GM21717 (cell line): ENCODE measurements at regions not wholly inside any gene's neighbourhood (a gene's known extent, or its start where the extent isn't known, plus 50 kb on each side); places are given as distances from the start of the nearest gene placed in this dataset.
A peak's percentile ranks its signal among the peaks of the same experiment; 100 is the strongest.

Experiments
- ATAC-seq: cut with Tn5 transposase; IDR thresholded peaks from one replicate; pipeline ENCODE4 v1.9.1; 2021; ENCODE audit warnings: mild to moderate bottlenecking, moderate library complexity; ENCODE audit not compliant: unreplicated experiment

- ATAC-seq: no peak
Observed at GRCh38 chr3:115448851-115449250, 174.5 kb upstream of the GAP43 start.

GRCh38 chr3:115450036-115450435 is 173.3 kb upstream of the GAP43 start:
- no peak for ATAC-seq

- ATAC-seq: no peak
Observed at GRCh38 chr3:115464036-115464435, 159.3 kb upstream of the GAP43 start.

- no peak for ATAC-seq
Observed at GRCh38 chr3:115469649-115470048, 153.7 kb upstream of the GAP43 start.

- ATAC-seq: no peak
Observed at GRCh38 chr3:115470254-115470653, 153.1 kb upstream of the GAP43 start.

- no peak for ATAC-seq
Observed at GRCh38 chr3:115475178-115476041, 147.9 kb upstream of the GAP43 start.

- no peak for ATAC-seq
Observed at GRCh38 chr3:115476472-115476871, 146.8 kb upstream of the GAP43 start.

- ATAC-seq: no peak
Observed at GRCh38 chr3:115478359-115478758, 145.0 kb upstream of the GAP43 start.

GRCh38 chr3:115486880-115487279 is 136.4 kb upstream of the GAP43 start:
- ATAC-seq: no peak

- ATAC-seq: no peak
Observed at GRCh38 chr3:115487968-115488367, 135.3 kb upstream of the GAP43 start.

GRCh38 chr3:115488409-115488808 is 134.9 kb upstream of the GAP43 start:
- ATAC-seq: no peak

GRCh38 chr3:115494826-115495225 is 128.5 kb upstream of the GAP43 start:
- ATAC-seq: no peak

GRCh38 chr3:115498421-115498820 is 124.9 kb upstream of the GAP43 start:
- ATAC-seq: no peak

- ATAC-seq: no peak
Observed at GRCh38 chr3:115498898-115499297, 124.4 kb upstream of the GAP43 start.

GRCh38 chr3:115499666-115500065 is 123.6 kb upstream of the GAP43 start:
- ATAC-seq: no peak

- no peak for ATAC-seq
Observed at GRCh38 chr3:115500795-115501194, 122.5 kb upstream of the GAP43 start.

GRCh38 chr3:115502128-115502527 is 121.2 kb upstream of the GAP43 start:
- no peak for ATAC-seq

GRCh38 chr3:115503394-115503793 is 119.9 kb upstream of the GAP43 start:
- ATAC-seq: no peak

- ATAC-seq: no peak
Observed at GRCh38 chr3:115508562-115508961, 114.7 kb upstream of the GAP43 start.

- peak; percentile 59 for ATAC-seq
Observed at GRCh38 chr3:115512565-115513415, 110.5 kb upstream of the GAP43 start.

- ATAC-seq: peak; percentile 19
Observed at GRCh38 chr3:115513416-115513800, 109.9 kb upstream of the GAP43 start.

- no peak for ATAC-seq
Observed at GRCh38 chr3:115517457-115518050, 105.8 kb upstream of the GAP43 start.
